ENCODE measurements at regions not wholly inside any gene's neighbourhood (a gene's known extent, or its start where the extent isn't known, plus 50 kb on each side); places are given as distances from the start of the nearest gene placed in this dataset.

DNA sequence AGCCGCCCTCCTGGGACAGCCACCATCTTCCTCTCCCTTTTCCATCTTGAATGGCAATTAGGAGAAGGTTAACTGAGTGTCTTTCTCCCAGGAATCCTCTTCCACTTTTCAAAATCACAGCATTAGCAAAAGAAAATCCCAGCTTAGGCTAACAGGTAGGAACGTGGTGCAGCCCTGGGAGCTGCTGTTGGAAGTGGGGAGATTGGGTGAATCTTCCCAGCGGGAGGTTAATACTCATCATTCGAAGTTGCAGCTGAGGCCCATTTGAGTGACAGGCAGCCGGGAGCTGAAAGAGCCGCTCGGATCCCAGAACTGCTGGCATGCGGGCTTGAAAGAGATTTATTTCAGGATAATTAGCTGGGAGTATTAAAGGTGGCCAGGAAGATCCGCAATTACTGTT, 306.0 kb downstream of the BCL11A start:
- no peaks in the 10 kb centered on the region for H3K36me3 ChIP-seq (ENCODE audit: control insufficient read depth in 2 of 2, insufficient read depth in 2 of 2, low read length in 1 of 2)
- no peaks in the 10 kb centered on the region for H3K9me3 ChIP-seq (ENCODE audit: control insufficient read depth in 2 of 2, insufficient read depth in 1 of 2, low read depth in 1 of 2, low read length in 1 of 2)
- WGBS, 2 donors, result 78 to 80% methylated on average over 9 of the region's 9 CpGs
- no peak overlapping the region for H3K27ac ChIP-seq (ENCODE audit: low read depth in 2 of 2, low read length in 1 of 2)
- H3K4me3 ChIP-seq (ENCODE audit: low read depth in 1 of 2, low read length in 2 of 2), result no peak overlapping the region
- no peaks in the 10 kb centered on the region for H3K27me3 ChIP-seq (ENCODE audit: control insufficient read depth in 1 of 2, insufficient read depth in 2 of 2, low read length in 2 of 2)
- H3K4me1 ChIP-seq (ENCODE audit: control insufficient read depth in 2 of 2, insufficient read depth in 2 of 2, low read length in 1 of 2), result no peaks in the 10 kb centered on the region

DNA sequence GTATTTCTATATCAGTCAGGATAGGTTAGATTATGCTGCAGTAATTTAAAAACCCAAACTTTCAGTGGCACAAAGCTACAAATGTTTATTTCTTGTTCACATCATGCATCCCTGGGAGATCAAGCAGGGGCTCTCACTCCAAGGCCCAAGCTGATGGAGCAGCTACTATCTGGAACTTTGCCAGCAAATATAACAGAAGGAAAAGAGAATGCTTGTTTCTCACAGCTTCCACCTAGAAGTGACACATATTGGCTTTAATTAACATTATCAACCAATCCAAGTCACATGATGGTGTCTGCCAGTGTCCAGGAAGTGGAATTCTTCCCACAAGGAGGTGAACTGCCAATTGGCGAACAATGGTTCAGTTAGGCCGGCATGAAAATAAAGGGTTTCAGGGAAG, 306.9 kb downstream of the BCL11A start:
- no peaks in the 10 kb centered on the region for H3K9me3 ChIP-seq (ENCODE audit: control insufficient read depth in 2 of 2, insufficient read depth in 1 of 2, low read depth in 1 of 2, low read length in 1 of 2)
- H3K27ac ChIP-seq (ENCODE audit: low read depth in 2 of 2, low read length in 1 of 2), result no peak overlapping the region
- H3K27me3 ChIP-seq (ENCODE audit: control insufficient read depth in 1 of 2, insufficient read depth in 2 of 2, low read length in 2 of 2), result no peaks in the 10 kb centered on the region
- no peaks in the 10 kb centered on the region for H3K36me3 ChIP-seq (ENCODE audit: control insufficient read depth in 2 of 2, insufficient read depth in 2 of 2, low read length in 1 of 2)
- H3K4me3 ChIP-seq (ENCODE audit: low read depth in 1 of 2, low read length in 2 of 2), result no peak overlapping the region
- WGBS, 2 donors, result 97 to 100% methylated on average over 2 of the region's 2 CpGs
- H3K4me1 ChIP-seq (ENCODE audit: control insufficient read depth in 2 of 2, insufficient read depth in 2 of 2, low read length in 1 of 2), result no peaks in the 10 kb centered on the region

DNA sequence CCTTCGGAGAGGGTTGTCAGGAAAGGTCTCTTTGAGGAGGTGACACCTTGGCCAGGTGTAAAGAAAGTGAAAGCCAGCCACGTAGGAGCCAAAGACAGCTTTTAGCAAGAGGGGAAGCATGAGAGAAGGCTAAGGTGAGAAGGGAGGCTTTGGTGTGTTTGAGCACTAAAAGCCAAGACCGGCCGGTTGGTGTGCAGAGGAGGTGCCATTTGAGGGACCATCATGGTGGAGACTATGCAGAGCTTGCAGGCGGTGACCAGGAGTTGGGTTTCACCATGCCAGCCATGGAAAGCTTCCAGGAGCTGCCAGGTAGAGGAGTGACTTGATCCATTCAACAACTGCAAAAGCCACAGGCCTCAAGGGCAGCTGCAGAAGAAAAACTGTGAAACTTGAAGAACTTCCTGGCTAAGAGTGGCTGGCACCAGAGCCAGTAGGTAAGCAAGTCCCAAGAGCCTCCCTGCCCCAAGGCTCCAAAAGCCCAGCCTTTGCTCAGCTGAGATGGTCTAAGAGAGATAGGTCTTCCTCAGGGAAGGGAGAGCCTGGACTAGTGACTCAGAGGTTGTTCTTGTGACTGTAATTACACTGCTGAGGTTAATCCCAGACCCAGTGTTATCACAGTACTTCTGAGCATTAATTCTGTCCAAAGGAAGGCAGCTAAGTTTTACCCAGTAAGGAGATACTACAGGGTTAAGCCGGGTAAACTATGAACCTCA, 319.0 kb downstream of the BCL11A start:
- Histone ChIP-seq H3K4me3 (ENCODE audit: low read depth in 1 of 2, low read length in 2 of 2) (no peak overlapping the region), H3K27ac (ENCODE audit: low read depth in 2 of 2, low read length in 1 of 2) (no peak overlapping the region), H3K4me1 (ENCODE audit: control insufficient read depth in 2 of 2, insufficient read depth in 2 of 2, low read length in 1 of 2) (peaks cover 0 to 4% of the 10 kb centered on the region in 2 donors), H3K9me3 (ENCODE audit: control insufficient read depth in 2 of 2, insufficient read depth in 1 of 2, low read depth in 1 of 2, low read length in 1 of 2) (peaks cover 0 to 2% of the 10 kb centered on the region in 2 donors), H3K36me3 (ENCODE audit: control insufficient read depth in 2 of 2, insufficient read depth in 2 of 2, low read length in 1 of 2) (no peaks in the 10 kb centered on the region), H3K27me3 (ENCODE audit: control insufficient read depth in 1 of 2, insufficient read depth in 2 of 2, low read length in 2 of 2) (no peaks in the 10 kb centered on the region)
- 79 to 80% methylated on average over 6 of the region's 6 CpGs for WGBS, 2 donors

DNA sequence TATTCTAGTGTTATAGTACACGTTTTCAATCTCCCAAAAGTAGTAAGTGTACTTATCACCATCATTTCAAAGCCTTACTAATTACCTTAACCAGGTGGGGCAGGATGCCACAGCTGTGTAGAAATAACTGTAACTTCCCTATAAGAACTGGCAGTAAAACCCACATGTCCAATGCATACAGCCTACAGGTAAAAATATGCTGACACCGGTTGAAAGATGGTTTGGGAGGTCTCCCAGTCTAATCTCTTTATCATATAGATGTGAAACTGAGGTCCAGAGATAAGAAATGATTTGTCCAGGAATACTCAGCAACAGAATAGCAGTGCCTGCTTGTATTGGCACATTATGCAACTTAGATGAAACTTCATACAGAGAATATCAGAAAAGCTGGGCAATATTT, 322.9 kb downstream of the BCL11A start:
- peaks cover 0 to 2% of the 10 kb centered on the region in 2 donors for H3K9me3 ChIP-seq (ENCODE audit: control insufficient read depth in 2 of 2, insufficient read depth in 1 of 2, low read depth in 1 of 2, low read length in 1 of 2)
- H3K36me3 ChIP-seq (ENCODE audit: control insufficient read depth in 2 of 2, insufficient read depth in 2 of 2, low read length in 1 of 2), result no peaks in the 10 kb centered on the region
- no peaks in the 10 kb centered on the region for H3K27me3 ChIP-seq (ENCODE audit: control insufficient read depth in 1 of 2, insufficient read depth in 2 of 2, low read length in 2 of 2)
- no peak overlapping the region for H3K4me3 ChIP-seq (ENCODE audit: low read depth in 1 of 2, low read length in 2 of 2)
- 57 to 66% methylated on average over 2 of the region's 2 CpGs for WGBS, 2 donors
- peaks cover 0 to 4% of the 10 kb centered on the region in 2 donors for H3K4me1 ChIP-seq (ENCODE audit: control insufficient read depth in 2 of 2, insufficient read depth in 2 of 2, low read length in 1 of 2)
- H3K27ac ChIP-seq (ENCODE audit: low read depth in 2 of 2, low read length in 1 of 2), result no peak overlapping the region

DNA sequence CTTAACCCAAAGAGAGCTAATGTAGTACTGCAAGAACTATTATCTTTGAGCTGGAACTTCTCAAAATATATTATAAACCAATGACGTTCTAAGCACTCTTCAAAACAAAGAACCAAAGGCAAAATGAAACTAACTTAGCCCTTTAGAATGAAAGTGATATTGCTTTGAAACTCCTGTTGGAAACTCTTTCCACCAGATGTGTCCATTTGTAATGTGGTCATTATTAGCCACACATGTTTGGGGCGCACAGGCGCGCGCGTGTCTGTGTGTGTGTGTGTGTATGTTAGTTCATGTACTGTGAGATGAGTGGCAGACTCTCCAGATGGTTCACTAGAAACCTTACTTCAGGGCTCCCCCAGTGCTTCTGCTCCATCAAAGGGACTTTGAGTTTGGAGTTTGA, 323.4 kb downstream of the BCL11A start:
- no peak overlapping the region for H3K27ac ChIP-seq (ENCODE audit: low read depth in 2 of 2, low read length in 1 of 2)
- WGBS, 2 donors, result 88% methylated on average over 6 of the region's 6 CpGs
- H3K36me3 ChIP-seq (ENCODE audit: control insufficient read depth in 2 of 2, insufficient read depth in 2 of 2, low read length in 1 of 2), result no peaks in the 10 kb centered on the region
- H3K4me1 ChIP-seq (ENCODE audit: control insufficient read depth in 2 of 2, insufficient read depth in 2 of 2, low read length in 1 of 2), result peaks cover 0 to 4% of the 10 kb centered on the region in 2 donors
- no peak overlapping the region for H3K4me3 ChIP-seq (ENCODE audit: low read depth in 1 of 2, low read length in 2 of 2)
- H3K27me3 ChIP-seq (ENCODE audit: control insufficient read depth in 1 of 2, insufficient read depth in 2 of 2, low read length in 2 of 2), result no peaks in the 10 kb centered on the region
- H3K9me3 ChIP-seq (ENCODE audit: control insufficient read depth in 2 of 2, insufficient read depth in 1 of 2, low read depth in 1 of 2, low read length in 1 of 2), result peaks cover 0 to 2% of the 10 kb centered on the region in 2 donors

DNA sequence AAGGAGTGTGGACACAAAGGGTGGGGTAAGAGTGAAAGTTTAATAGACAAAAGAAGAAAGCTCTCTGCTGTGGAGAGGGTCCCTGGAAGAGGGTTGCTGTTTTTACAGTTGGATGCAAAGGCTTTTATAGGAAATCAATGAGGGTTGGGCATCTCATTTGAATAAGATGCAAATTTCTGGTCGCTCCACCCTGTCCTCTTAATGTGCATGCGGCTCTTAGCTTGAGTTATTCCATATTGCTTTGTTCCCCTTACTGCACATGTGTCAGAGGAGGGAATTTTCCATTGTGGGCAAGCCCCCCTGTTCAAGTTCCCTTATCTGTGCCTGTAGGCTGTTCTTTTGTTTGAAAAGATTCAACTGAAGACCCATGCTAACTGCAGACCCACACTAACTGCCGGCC, 326.5 kb downstream of the BCL11A start:
- peaks cover 0 to 2% of the 10 kb centered on the region in 2 donors for H3K9me3 ChIP-seq (ENCODE audit: control insufficient read depth in 2 of 2, insufficient read depth in 1 of 2, low read depth in 1 of 2, low read length in 1 of 2)
- no peaks in the 10 kb centered on the region for H3K4me1 ChIP-seq (ENCODE audit: control insufficient read depth in 2 of 2, insufficient read depth in 2 of 2, low read length in 1 of 2)
- no peaks in the 10 kb centered on the region for H3K27me3 ChIP-seq (ENCODE audit: control insufficient read depth in 1 of 2, insufficient read depth in 2 of 2, low read length in 2 of 2)
- H3K36me3 ChIP-seq (ENCODE audit: control insufficient read depth in 2 of 2, insufficient read depth in 2 of 2, low read length in 1 of 2), result no peaks in the 10 kb centered on the region
- H3K27ac ChIP-seq (ENCODE audit: low read depth in 2 of 2, low read length in 1 of 2), result no peak overlapping the region
- WGBS, 2 donors, result 91 to 95% methylated on average over 3 of the region's 3 CpGs
- H3K4me3 ChIP-seq (ENCODE audit: low read depth in 1 of 2, low read length in 2 of 2), result no peak overlapping the region

DNA sequence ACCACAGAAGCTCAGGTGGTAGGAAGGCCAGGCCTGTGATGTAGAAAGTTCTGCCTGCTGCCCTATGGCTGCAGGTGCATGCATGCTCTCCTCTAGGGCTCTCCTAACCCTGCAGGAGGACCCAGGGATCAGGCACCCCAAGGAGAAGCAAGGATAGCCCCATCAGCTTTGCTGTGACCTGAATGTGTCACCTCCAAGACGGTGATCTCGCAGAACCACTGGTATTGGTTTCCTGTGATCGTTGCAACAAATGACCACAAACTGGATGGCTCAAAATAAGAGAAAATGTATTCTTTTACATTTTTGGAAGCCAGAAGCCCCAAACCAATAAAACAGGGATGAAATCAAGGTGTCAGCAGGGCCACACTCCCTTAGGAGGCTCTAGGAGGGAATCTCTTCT, 327.3 kb downstream of the BCL11A start:
- Histone ChIP-seq H3K9me3 (ENCODE audit: control insufficient read depth in 2 of 2, insufficient read depth in 1 of 2, low read depth in 1 of 2, low read length in 1 of 2) (peaks cover 0 to 2% of the 10 kb centered on the region in 2 donors), H3K4me1 (ENCODE audit: control insufficient read depth in 2 of 2, insufficient read depth in 2 of 2, low read length in 1 of 2) (no peaks in the 10 kb centered on the region), H3K27me3 (ENCODE audit: control insufficient read depth in 1 of 2, insufficient read depth in 2 of 2, low read length in 2 of 2) (no peaks in the 10 kb centered on the region), H3K36me3 (ENCODE audit: control insufficient read depth in 2 of 2, insufficient read depth in 2 of 2, low read length in 1 of 2) (no peaks in the 10 kb centered on the region), H3K4me3 (ENCODE audit: low read depth in 1 of 2, low read length in 2 of 2) (no peak overlapping the region), H3K27ac (ENCODE audit: low read depth in 2 of 2, low read length in 1 of 2) (no peak overlapping the region)
- WGBS, 2 donors, result 78 to 92% methylated on average over 3 of the region's 3 CpGs

DNA sequence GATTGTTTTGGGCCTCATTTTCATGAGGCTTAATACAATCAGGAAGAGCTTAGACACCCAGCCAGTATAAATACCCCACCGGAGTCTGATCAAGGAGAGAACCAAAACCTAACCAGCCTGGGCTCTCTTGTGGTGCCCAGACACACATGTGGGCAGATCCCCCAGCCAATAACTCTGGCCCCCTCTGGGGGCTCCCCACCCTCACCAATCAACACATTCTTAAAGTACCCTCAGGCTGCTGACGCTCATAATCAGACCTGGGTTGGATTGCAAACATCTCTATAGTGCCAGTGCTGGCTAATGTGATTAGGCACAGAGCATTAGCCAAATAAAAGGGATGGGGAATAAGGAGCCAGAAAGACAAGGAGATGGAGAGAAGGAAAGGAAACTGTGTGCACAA, 329.6 kb downstream of the BCL11A start:
- H3K27me3 ChIP-seq (ENCODE audit: control insufficient read depth in 1 of 2, insufficient read depth in 2 of 2, low read length in 2 of 2), result no peaks in the 10 kb centered on the region
- no peaks in the 10 kb centered on the region for H3K9me3 ChIP-seq (ENCODE audit: control insufficient read depth in 2 of 2, insufficient read depth in 1 of 2, low read depth in 1 of 2, low read length in 1 of 2)
- H3K4me3 ChIP-seq (ENCODE audit: low read depth in 1 of 2, low read length in 2 of 2), result no peak overlapping the region
- no peaks in the 10 kb centered on the region for H3K4me1 ChIP-seq (ENCODE audit: control insufficient read depth in 2 of 2, insufficient read depth in 2 of 2, low read length in 1 of 2)
- 57 to 63% methylated on average over 2 of the region's 2 CpGs for WGBS, 2 donors
- H3K36me3 ChIP-seq (ENCODE audit: control insufficient read depth in 2 of 2, insufficient read depth in 2 of 2, low read length in 1 of 2), result no peaks in the 10 kb centered on the region
- no peak overlapping the region for H3K27ac ChIP-seq (ENCODE audit: low read depth in 2 of 2, low read length in 1 of 2)

DNA sequence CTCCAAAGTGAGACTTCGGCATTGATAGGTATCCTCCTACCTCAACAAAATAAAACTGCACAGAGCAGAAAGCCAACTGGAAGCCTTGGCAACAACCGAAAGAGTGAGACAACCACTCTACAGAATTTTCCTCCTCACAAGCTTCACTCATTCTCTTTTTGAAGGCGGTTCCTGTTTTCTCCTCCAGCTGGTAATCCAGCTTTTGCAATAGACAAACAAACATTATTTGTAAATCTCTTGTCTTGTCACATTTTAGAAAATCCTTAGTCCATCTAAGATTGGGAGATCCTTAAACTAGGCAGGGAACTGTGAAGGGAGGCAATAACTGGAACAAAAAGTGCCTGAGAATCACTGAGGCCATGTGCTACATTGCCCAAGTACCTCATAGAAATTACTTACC, 332.4 kb downstream of the BCL11A start:
- Histone ChIP-seq H3K27ac (ENCODE audit: low read depth in 2 of 2, low read length in 1 of 2) (no peak overlapping the region), H3K4me1 (ENCODE audit: control insufficient read depth in 2 of 2, insufficient read depth in 2 of 2, low read length in 1 of 2) (no peaks in the 10 kb centered on the region), H3K9me3 (ENCODE audit: control insufficient read depth in 2 of 2, insufficient read depth in 1 of 2, low read depth in 1 of 2, low read length in 1 of 2) (no peaks in the 10 kb centered on the region), H3K36me3 (ENCODE audit: control insufficient read depth in 2 of 2, insufficient read depth in 2 of 2, low read length in 1 of 2) (no peaks in the 10 kb centered on the region), H3K27me3 (ENCODE audit: control insufficient read depth in 1 of 2, insufficient read depth in 2 of 2, low read length in 2 of 2) (no peaks in the 10 kb centered on the region), H3K4me3 (ENCODE audit: low read depth in 1 of 2, low read length in 2 of 2) (no peak overlapping the region)
- 78 to 85% methylated on average over 3 of the region's 3 CpGs for WGBS, 2 donors

DNA sequence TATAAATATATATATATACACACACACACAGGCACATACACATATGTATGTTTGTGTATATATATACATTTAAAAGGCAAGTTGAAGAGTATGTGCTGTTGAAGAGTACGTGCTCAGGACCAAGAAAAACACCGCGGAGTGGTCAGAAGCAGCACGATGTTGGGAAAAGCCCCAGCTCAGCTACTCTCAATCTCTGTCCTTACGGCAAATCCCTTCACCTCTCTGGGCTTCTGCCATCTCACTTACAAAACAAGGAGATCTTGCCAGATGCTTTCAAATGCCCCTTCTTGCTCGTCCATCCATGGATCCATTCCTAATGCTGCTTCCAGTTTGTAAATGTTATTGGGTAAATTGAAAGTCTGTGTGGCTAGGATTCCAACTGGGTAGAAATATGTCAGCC, 333.9 kb downstream of the BCL11A start:
- H3K9me3 ChIP-seq (ENCODE audit: control insufficient read depth in 2 of 2, insufficient read depth in 1 of 2, low read depth in 1 of 2, low read length in 1 of 2), result no peaks in the 10 kb centered on the region
- no peak overlapping the region for H3K27ac ChIP-seq (ENCODE audit: low read depth in 2 of 2, low read length in 1 of 2)
- no peaks in the 10 kb centered on the region for H3K36me3 ChIP-seq (ENCODE audit: control insufficient read depth in 2 of 2, insufficient read depth in 2 of 2, low read length in 1 of 2)
- 75 to 80% methylated on average over 6 of the region's 6 CpGs for WGBS, 2 donors
- H3K4me3 ChIP-seq (ENCODE audit: low read depth in 1 of 2, low read length in 2 of 2), result no peak overlapping the region
- no peaks in the 10 kb centered on the region for H3K27me3 ChIP-seq (ENCODE audit: control insufficient read depth in 1 of 2, insufficient read depth in 2 of 2, low read length in 2 of 2)
- peaks cover 0 to 2% of the 10 kb centered on the region in 2 donors for H3K4me1 ChIP-seq (ENCODE audit: control insufficient read depth in 2 of 2, insufficient read depth in 2 of 2, low read length in 1 of 2)
